GM19468 (cell line): ENCODE measurements at regions not wholly inside any gene's neighbourhood (a gene's known extent, or its start where the extent isn't known, plus 50 kb on each side); places are given as distances from the start of the nearest gene placed in this dataset.

Source experiments
- ATAC-seq: cut with Tn5 transposase; IDR thresholded peaks from one replicate; pipeline ENCODE4 v1.9.1; 2021; ENCODE audit warnings: mild to moderate bottlenecking, moderate library complexity, moderate number of reproducible peaks; ENCODE audit not compliant: unreplicated experiment; ENCODE audit errors: extremely low read depth

- no peak for ATAC-seq
Measured at GRCh38 chr10:31590023-31590800, 271.2 kb downstream of the ZEB1 start.

- no peak for ATAC-seq
Measured at GRCh38 chr10:31587691-31588090, 268.7 kb downstream of the ZEB1 start.

GRCh38 chr10:31586723-31587638, 268.0 kb downstream of the ZEB1 start:
- ATAC-seq, result no peak

- ATAC-seq, result no peak
Measured at GRCh38 chr10:31584876-31585275, 265.9 kb downstream of the ZEB1 start.

- no peak for ATAC-seq
Measured at GRCh38 chr10:31584098-31584631, 265.1 kb downstream of the ZEB1 start.

GRCh38 chr10:31583293-31583692, 264.3 kb downstream of the ZEB1 start:
- no peak for ATAC-seq

- ATAC-seq, result no peak
Measured at GRCh38 chr10:31582365-31583052, 263.5 kb downstream of the ZEB1 start.

GRCh38 chr10:31581741-31582323, 262.8 kb downstream of the ZEB1 start:
- peak; percentile 58 for ATAC-seq

- no peak for ATAC-seq
Measured at GRCh38 chr10:31580646-31581045, 261.6 kb downstream of the ZEB1 start.
